HCT116 (cell line): ENCODE measurements at regions not wholly inside any gene's neighbourhood (a gene's known extent, or its start where the extent isn't known, plus 50 kb on each side); places are given as distances from the start of the nearest gene placed in this dataset.

Experiments
- ATAC-seq: fragments of 200-7000 bp; cut with Tn5 transposase; 2 replicates; pipeline ENCODE4 v1.9.1; 2020; ENCODE audit warnings: mild to moderate bottlenecking, moderate library complexity
- BruUV-seq: library from RNA; stranded (reverse); fragments of 400-500 nt; replicated peaks from 2 replicates; lab custom pipeline; 2021; lab: Mats Ljungman, UMichigan
- CTCF ChIA-PET: fragments of 300-600 bp; sonication (Branson Sonifier 250); formaldehyde crosslinking; loops from one replicate; lab custom pipeline; 2021; ENCODE audit warnings: antibody characterized with exemption; lab: Charles Lee
- POLR2A ChIA-PET: fragments of 300-600, 350-600 bp; sonication (Branson Sonifier 250); formaldehyde crosslinking; loops from one replicate; lab custom pipeline; 2021; ENCODE audit warnings: antibody characterized with exemption; lab: Charles Lee
- RAD21 ChIA-PET, 2 experiments: fragments of 300-600 bp; sonication (Branson Sonifier 250); formaldehyde crosslinking; loops; one replicate each; lab custom pipeline; 2023; ENCODE audit warnings: low total read pairs in 2 of 2; ENCODE audit not compliant: uncharacterized antibody in 2 of 2, unreplicated experiment in 2 of 2, low non-redundant PET in 1 of 2; lab: Charles Lee
- DNase-seq: peaks from one replicate; pipeline ENCODE4 v3.0.0-alpha.2; 2010; ENCODE audit warnings: low read depth, low spot score
- H2AFZ ChIP-seq: fragments of 200-600 bp; shearing (Covaris generic), sonication (generic); 2 replicates; pipeline ENCODE4 v1.6.1; 2017; ENCODE audit warnings: low read depth, mixed run types, mixed read lengths, antibody characterized with exemption, low read length; ENCODE audit not compliant: poor library complexity, severe bottlenecking
- H3K27ac ChIP-seq: 2 replicates; pipeline ENCODE4 v1.5.1; 2012; ENCODE audit warnings: low read depth, low read length
- H3K27me3 ChIP-seq: fragments of 200-600 bp; sonication (generic); 2 replicates; pipeline ENCODE4 v1.6.1; 2016; ENCODE audit warnings: mixed run types, low read length, mixed read lengths; ENCODE audit not compliant: insufficient read depth
- H3K36me3 ChIP-seq, 2 experiments: fragments of 200-500 bp in 1 of 2; fragments of 200-600 bp in 1 of 2; sonication (Bioruptor generic) in 1 of 2; sonication (generic) in 1 of 2; 2 replicates each; pipeline versions ENCODE4 v1.5.1 to v1.6.1; 2014 to 2016; ENCODE audit warnings: low read length in 2 of 2, inconsistent platforms in 1 of 2, mixed read lengths in 1 of 2, mixed run types in 1 of 2; ENCODE audit not compliant: insufficient read depth in 2 of 2, control insufficient read depth in 1 of 2
- H3K4me1 ChIP-seq, 2 experiments: fragments of 200-600 bp in 1 of 2; sonication (generic) in 1 of 2; 2 replicates each; pipeline versions ENCODE4 v1.5.1 to v1.6.1; 2012 to 2017; ENCODE audit warnings: low read length in 2 of 2, inconsistent platforms in 1 of 2, mild to moderate bottlenecking in 1 of 2, mixed read lengths in 1 of 2, mixed run types in 1 of 2, moderate library complexity in 1 of 2; ENCODE audit not compliant: insufficient read depth in 2 of 2, control insufficient read depth in 1 of 2
- H3K4me2 ChIP-seq: fragments of 200-600 bp; sonication (generic); 2 replicates; pipeline ENCODE4 v1.6.1; 2017; ENCODE audit warnings: mixed run types, low read length, mixed read lengths
- H3K4me3 ChIP-seq, 2 experiments: fragments of 200-600 bp in 1 of 2; sonication (generic) in 1 of 2; replicated peaks in 1 of 2; 2 replicates each; pipeline ENCODE4 v1.5.1; 2011 to 2016; ENCODE audit warnings: low read length in 2 of 2, control low read depth in 1 of 2, low read depth in 1 of 2, mild to moderate bottlenecking in 1 of 2, mixed read lengths in 1 of 2, mixed run types in 1 of 2
- H3K79me2 ChIP-seq: fragments of 200-600 bp; sonication (generic); 2 replicates; pipeline ENCODE4 v1.6.1; 2017; ENCODE audit warnings: mild to moderate bottlenecking, mixed run types, low read length, moderate library complexity, mixed read lengths; ENCODE audit not compliant: insufficient read depth
- H3K9ac ChIP-seq: fragments of 200-600 bp; sonication (generic); 2 replicates; pipeline ENCODE4 v1.6.1; 2016; ENCODE audit warnings: low read length, mixed read lengths
- H3K9me2 ChIP-seq: fragments of 200-600 bp; sonication (generic), shearing (Covaris generic); 2 replicates; pipeline ENCODE4 v1.6.1; 2017; ENCODE audit warnings: mixed run types, mild to moderate bottlenecking, moderate library complexity; ENCODE audit not compliant: insufficient read depth
- H3K9me3 ChIP-seq, 2 experiments: fragments of 200-500 bp in 1 of 2; fragments of 200-600 bp in 1 of 2; sonication (Bioruptor generic) in 1 of 2; sonication (generic) in 1 of 2; 2 replicates each; pipeline ENCODE4 v1.6.1; 2014 to 2017; ENCODE audit warnings: low read length in 2 of 2, mixed read lengths in 2 of 2, inconsistent platforms in 1 of 2, low read depth in 1 of 2, mild to moderate bottlenecking in 1 of 2, mixed run types in 1 of 2, moderate library complexity in 1 of 2; ENCODE audit not compliant: control insufficient read depth in 1 of 2, insufficient read depth in 1 of 2
- H4K20me1 ChIP-seq: fragments of 200-600 bp; sonication (generic), shearing (Covaris generic); 2 replicates; pipeline ENCODE4 v1.6.1; 2017; ENCODE audit warnings: mixed run types, mild to moderate bottlenecking, moderate library complexity; ENCODE audit not compliant: insufficient read depth
- CBX3 ChIP-seq: IDR thresholded peaks from 2 replicates; pipeline ENCODE4 v1.6.1; 2012; ENCODE audit warnings: low read depth
- CEBPB ChIP-seq: IDR thresholded peaks from 2 replicates; pipeline ENCODE4 v1.6.1; 2012; ENCODE audit warnings: low read depth
- ELF1 ChIP-seq: IDR thresholded peaks from 2 replicates; pipeline ENCODE4 v1.6.1; 2012; ENCODE audit warnings: low read depth, borderline replicate concordance
- EZH2 ChIP-seq: fragments of 200-600 bp; sonication (generic); IDR thresholded peaks from 2 replicates; pipeline ENCODE4 v1.6.1; 2017; ENCODE audit warnings: antibody characterized with exemption, mixed run types
- JUND ChIP-seq: IDR thresholded peaks from 2 replicates; pipeline ENCODE4 v1.6.1; 2012
- POLR2A ChIP-seq: IDR thresholded peaks from 2 replicates; pipeline ENCODE4 v1.7.0; 2011; ENCODE audit warnings: borderline replicate concordance; ENCODE audit not compliant: insufficient read depth, insufficient read length; ENCODE audit errors: extremely low read depth
- RAD21 ChIP-seq: IDR thresholded peaks from 2 replicates; pipeline ENCODE4 v1.6.1; 2012; ENCODE audit warnings: low read depth, mild to moderate bottlenecking
- SIN3A ChIP-seq: IDR thresholded peaks from 2 replicates; pipeline ENCODE4 v1.6.1; 2012; ENCODE audit warnings: low read depth
- SRF ChIP-seq: IDR thresholded peaks from 2 replicates; pipeline ENCODE4 v1.6.1; 2012; ENCODE audit warnings: low read depth
- TCF7L2 ChIP-seq: IDR thresholded peaks from 2 replicates; pipeline ENCODE4 v1.7.0; 2011; ENCODE audit warnings: borderline replicate concordance, inconsistent platforms; ENCODE audit not compliant: insufficient read depth, insufficient read length; ENCODE audit errors: extremely low read depth
- YY1 ChIP-seq: IDR thresholded peaks from 2 replicates; pipeline ENCODE4 v1.6.1; 2011; ENCODE audit warnings: low read length, low read depth, moderate library complexity, mild to moderate bottlenecking; ENCODE audit not compliant: insufficient replicate concordance; ENCODE audit errors: extremely low read depth
- ZFX ChIP-seq: fragments of 450-650 bp; IDR thresholded peaks from 2 replicates; pipeline ENCODE4 v1.6.1; 2017
- ZNF274 ChIP-seq: fragments of 200-500 bp; sonication (Bioruptor generic); IDR thresholded peaks from 2 replicates; pipeline ENCODE4 v1.6.1; 2014; ENCODE audit warnings: mild to moderate bottlenecking, low read depth, low read length, inconsistent platforms
- intact Hi-C: fragments of 100-400 bp; cut with micrococcal nuclease; formaldehyde crosslinking; loops from 2 replicates; pipeline ENCODE4 v1.10.0; 2022
- TF ChIP-seq, protein P1 (sequence below), 3 experiments: fragments of 200-600 bp in 1 of 3; sonication (generic) in 1 of 3; IDR thresholded peaks in 2 of 3; conservative IDR thresholded peaks in 1 of 3; 2 replicates each; pipeline ENCODE4 v1.5.1; 2012 to 2017; ENCODE audit warnings: low read depth in 2 of 3, low read length in 2 of 3, antibody characterized with exemption in 1 of 3, borderline replicate concordance in 1 of 3, control low read depth in 1 of 3, mild to moderate bottlenecking in 1 of 3, mixed read lengths in 1 of 3, mixed run types in 1 of 3, moderate library complexity in 1 of 3; ENCODE audit not compliant: insufficient read depth in 1 of 3
- TF ChIP-seq, protein P2 (sequence below): IDR thresholded peaks from 2 replicates; pipeline ENCODE4 v1.6.1; 2012
- TF ChIP-seq, protein P3 (sequence below): IDR thresholded peaks from 2 replicates; pipeline ENCODE4 v1.6.1; 2012; ENCODE audit warnings: low read depth

DNA sequence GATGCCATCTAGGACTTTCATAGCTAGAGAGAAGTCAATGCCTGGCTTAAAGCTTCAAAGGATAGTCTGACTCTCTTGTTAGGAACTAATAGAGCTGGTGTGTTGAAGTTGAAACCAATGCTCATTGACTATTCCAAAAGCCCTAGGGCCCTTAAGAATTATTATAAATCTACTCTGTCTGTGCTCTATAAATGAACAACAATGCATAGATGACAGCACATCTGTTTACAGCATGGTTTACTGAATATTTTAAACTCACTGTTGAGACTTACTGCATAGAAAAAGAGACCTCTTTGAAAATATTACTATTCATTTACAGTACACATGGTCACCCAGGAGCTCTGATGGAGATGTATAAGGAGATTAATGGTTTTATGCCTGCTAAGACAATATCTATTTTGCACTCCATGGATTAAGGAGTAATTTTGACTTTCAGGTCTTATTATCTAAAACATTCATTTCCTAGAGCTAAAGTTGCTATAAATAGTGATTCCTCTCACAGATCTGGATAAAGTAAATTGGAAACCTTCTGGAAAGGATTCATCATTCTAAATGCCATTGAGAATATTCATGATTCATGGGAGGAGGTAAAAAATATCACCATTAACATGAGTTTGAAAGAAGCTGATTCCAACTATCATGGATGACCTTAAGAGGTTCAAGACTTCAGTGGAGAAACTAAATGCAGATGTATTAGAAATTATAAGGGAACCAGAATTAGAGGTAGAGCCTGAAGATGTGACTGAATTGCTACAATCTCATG, 763.5 kb upstream of the MAP3K7 start (continued):
- TF ChIP-seq, protein P1, sequence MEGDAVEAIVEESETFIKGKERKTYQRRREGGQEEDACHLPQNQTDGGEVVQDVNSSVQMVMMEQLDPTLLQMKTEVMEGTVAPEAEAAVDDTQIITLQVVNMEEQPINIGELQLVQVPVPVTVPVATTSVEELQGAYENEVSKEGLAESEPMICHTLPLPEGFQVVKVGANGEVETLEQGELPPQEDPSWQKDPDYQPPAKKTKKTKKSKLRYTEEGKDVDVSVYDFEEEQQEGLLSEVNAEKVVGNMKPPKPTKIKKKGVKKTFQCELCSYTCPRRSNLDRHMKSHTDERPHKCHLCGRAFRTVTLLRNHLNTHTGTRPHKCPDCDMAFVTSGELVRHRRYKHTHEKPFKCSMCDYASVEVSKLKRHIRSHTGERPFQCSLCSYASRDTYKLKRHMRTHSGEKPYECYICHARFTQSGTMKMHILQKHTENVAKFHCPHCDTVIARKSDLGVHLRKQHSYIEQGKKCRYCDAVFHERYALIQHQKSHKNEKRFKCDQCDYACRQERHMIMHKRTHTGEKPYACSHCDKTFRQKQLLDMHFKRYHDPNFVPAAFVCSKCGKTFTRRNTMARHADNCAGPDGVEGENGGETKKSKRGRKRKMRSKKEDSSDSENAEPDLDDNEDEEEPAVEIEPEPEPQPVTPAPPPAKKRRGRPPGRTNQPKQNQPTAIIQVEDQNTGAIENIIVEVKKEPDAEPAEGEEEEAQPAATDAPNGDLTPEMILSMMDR (IDR thresholded peaks at IDR 0.05 in 2 of 3, conservative IDR thresholded peaks at IDR 0.05 in 1 of 3; ENCODE audit: borderline replicate concordance in 1 of 3, insufficient read depth in 1 of 3, low read depth in 2 of 3, low read length in 2 of 3), result no peak
- TF ChIP-seq EZH2, result no peak
- TF ChIP-seq ZFX, result no peak
- TF ChIP-seq, protein P2, sequence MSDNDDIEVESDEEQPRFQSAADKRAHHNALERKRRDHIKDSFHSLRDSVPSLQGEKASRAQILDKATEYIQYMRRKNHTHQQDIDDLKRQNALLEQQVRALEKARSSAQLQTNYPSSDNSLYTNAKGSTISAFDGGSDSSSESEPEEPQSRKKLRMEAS, result no peak

GRCh38 chr6:91341473-91341872, 754.6 kb upstream of the MAP3K7 start:
- BruUV-seq, result no TSS peak
- intact Hi-C loops, result no loop called here
- Histone ChIP-seq H2AFZ (no peak overlapping the region), H3K4me1 (no peaks in the 10 kb centered on the region), H3K9me3 (peaks cover 10 to 19% of the 10 kb centered on the region in 2 experiments; a peak in 2 of 4 replicates), H3K27me3 (no peaks in the 10 kb centered on the region), H3K27ac (no peak overlapping the region), H3K9ac (no peak overlapping the region), H3K4me2 (no peak overlapping the region), H3K36me3 (no peaks in the 10 kb centered on the region), H4K20me1 (no peaks in the 10 kb centered on the region), H3K9me2 (no peaks in the 10 kb centered on the region), H3K79me2 (no peaks in the 10 kb centered on the region), H3K4me3 (no peak overlapping the region)
- RAD21 ChIA-PET, result no interaction called here
- no peak for TF ChIP-seq TCF7L2
- TF ChIP-seq CBX3, result no peak
- no peak for TF ChIP-seq SRF
- no peak for TF ChIP-seq ZNF274
- no peak for TF ChIP-seq ELF1
- TF ChIP-seq, protein P1 (IDR thresholded peaks at IDR 0.05 in 2 of 3, conservative IDR thresholded peaks at IDR 0.05 in 1 of 3; ENCODE audit: borderline replicate concordance in 1 of 3, insufficient read depth in 1 of 3, low read depth in 2 of 3, low read length in 2 of 3), result no peak
- TF ChIP-seq, protein P2, result no peak
- TF ChIP-seq POLR2A, result no peak
- TF ChIP-seq ZFX, result no peak
- no peak for TF ChIP-seq EZH2
- TF ChIP-seq SIN3A, result no peak
- no peak for TF ChIP-seq JUND
- no peak for TF ChIP-seq RAD21
- TF ChIP-seq, protein P3, sequence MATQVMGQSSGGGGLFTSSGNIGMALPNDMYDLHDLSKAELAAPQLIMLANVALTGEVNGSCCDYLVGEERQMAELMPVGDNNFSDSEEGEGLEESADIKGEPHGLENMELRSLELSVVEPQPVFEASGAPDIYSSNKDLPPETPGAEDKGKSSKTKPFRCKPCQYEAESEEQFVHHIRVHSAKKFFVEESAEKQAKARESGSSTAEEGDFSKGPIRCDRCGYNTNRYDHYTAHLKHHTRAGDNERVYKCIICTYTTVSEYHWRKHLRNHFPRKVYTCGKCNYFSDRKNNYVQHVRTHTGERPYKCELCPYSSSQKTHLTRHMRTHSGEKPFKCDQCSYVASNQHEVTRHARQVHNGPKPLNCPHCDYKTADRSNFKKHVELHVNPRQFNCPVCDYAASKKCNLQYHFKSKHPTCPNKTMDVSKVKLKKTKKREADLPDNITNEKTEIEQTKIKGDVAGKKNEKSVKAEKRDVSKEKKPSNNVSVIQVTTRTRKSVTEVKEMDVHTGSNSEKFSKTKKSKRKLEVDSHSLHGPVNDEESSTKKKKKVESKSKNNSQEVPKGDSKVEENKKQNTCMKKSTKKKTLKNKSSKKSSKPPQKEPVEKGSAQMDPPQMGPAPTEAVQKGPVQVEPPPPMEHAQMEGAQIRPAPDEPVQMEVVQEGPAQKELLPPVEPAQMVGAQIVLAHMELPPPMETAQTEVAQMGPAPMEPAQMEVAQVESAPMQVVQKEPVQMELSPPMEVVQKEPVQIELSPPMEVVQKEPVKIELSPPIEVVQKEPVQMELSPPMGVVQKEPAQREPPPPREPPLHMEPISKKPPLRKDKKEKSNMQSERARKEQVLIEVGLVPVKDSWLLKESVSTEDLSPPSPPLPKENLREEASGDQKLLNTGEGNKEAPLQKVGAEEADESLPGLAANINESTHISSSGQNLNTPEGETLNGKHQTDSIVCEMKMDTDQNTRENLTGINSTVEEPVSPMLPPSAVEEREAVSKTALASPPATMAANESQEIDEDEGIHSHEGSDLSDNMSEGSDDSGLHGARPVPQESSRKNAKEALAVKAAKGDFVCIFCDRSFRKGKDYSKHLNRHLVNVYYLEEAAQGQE, result no peak
- TF ChIP-seq CEBPB, result no peak
- TF ChIP-seq YY1, result no peak
- CTCF ChIA-PET, result no interaction called here
- POLR2A ChIA-PET, result no interaction called here
- no peak for DNase-seq
- no peak for ATAC-seq
